Muscle of back (tissue), 3 donors: ENCODE measurements at regions not wholly inside any gene's neighbourhood (a gene's known extent, or its start where the extent isn't known, plus 50 kb on each side); places are given as distances from the start of the nearest gene placed in this dataset.
"Not testable (repeated sequence)": the region's sequence is repeated elsewhere in the genome, so short reads cannot be mapped to it uniquely, and the experiment has no call there.

Source experiments
- DNase-seq, 3 donors: peaks; one replicate each; pipeline versions ENCODE4 v3.0.0 to v3.0.0-alpha.2; 2013

DNA sequence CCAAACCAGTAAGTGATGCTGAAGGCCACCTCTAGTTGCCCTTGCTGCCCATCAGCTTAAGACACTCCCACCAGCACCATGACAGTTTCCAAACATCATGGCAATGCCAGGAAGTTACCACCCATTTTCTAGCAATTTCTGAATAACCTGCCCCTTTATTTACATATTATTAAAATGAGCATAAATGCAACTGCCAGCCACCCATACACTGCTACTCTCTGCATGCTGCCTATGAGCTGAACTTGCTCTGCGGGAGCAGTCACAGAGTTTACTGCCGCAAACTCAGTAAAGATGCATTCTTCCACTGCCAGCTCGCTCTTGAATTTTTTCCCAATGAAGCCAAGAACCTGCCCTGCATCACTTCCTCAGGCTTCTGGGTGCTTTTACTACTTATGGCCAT, 212.6 kb downstream of the SH2D4B start:
- DNase-seq, result no peak

DNA sequence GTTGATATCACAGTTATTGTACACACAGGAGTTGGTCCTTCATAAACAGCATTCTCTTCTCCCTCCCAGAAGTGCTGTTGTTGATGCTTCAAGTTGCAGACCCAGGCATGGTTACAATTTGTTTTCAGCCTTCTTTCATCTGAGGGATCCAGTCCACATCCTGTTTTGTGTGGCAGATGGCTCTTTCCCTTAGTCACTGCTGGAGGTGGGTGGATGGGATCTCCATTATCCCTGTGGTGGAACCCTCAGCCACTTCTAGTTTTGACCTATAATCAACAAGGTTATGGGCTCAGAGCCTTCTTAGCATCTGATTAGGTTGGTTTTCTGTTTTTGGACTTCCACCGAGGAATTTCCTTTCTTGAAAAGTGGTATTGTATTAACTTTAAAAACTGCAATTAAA, 214.2 kb downstream of the SH2D4B start:
- no peak for DNase-seq

- DNase-seq, result peak in 1 of 3 donors; percentile 5
Observed at GRCh38 chr10:80753612-80754011, 215.9 kb downstream of the SH2D4B start.

GRCh38 chr10:80755893-80756292, 218.2 kb downstream of the SH2D4B start:
- no peak for DNase-seq

GRCh38 chr10:80759693-80760092, 222.0 kb downstream of the SH2D4B start:
- DNase-seq, result no peak

GRCh38 chr10:80760914-80761371, 223.2 kb downstream of the SH2D4B start:
- DNase-seq, result no peak

DNA sequence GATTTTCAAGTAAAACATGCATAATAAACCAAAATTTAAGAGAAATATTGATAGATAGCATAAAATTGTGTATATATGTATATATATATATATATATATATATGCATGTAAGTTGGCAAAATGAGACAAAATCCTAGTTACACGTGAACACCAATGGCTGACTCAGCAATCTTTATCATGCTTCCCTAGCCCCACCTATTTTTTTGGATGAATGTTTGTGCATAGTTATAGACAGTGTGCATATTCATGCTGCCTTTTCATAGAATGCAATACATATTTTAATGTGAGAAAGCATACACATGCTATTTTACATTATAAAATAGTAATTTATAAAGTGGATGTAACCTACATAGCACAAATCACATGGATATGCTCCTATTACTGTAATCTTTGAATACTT, 230.3 kb downstream of the SH2D4B start:
- no peak for DNase-seq

DNA sequence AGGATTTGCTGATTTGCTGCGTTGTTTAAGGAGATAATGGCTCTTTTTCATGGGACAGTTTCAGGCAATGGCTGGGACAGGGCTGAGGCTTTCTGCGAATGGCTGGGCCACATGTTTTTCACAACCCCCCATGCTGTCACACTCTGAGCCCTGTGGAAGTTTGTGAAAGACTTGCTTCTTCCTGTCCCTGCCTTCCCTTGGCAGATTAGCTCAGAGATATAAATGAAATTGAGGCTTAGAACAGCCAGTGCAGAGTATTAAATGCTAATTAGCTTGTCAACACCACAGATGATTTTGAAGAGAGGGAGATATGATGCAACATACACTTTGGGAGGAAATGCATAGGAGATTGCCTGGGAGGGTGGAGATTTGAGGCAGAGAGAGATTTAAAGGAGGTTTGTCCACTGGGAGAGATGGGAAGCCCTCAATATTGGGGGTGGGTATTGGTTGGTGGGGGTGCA, 232.0 kb downstream of the SH2D4B start:
- no peak for DNase-seq

DNA sequence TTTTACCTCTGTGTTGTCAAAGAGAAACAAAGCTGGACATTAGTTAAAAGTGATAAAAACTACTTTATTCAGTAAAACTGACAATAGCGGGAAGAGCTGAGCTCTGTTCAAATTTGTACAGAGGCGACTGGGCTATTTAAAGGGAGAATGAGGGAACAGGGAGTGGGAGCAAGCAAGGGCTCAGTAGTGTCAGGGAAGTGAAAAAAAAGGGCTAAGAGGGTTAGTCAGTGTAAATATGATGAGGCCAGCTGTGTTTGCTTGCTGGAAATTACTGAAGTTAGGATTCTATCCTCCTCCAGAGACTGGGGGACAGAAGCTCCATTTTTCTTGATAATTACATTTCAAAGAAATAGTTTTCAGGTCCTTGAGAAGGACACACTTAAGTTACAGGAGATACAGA, 232.5 kb downstream of the SH2D4B start:
- no peak for DNase-seq

- DNase-seq, result peak in 1 of 3 donors; percentile 5
Observed at GRCh38 chr10:80771285-80771684, 233.6 kb downstream of the SH2D4B start.

- no peak for DNase-seq
Observed at GRCh38 chr10:80771902-80772555, 234.3 kb downstream of the SH2D4B start.

GRCh38 chr10:80772596-80772995, 234.9 kb downstream of the SH2D4B start:
- DNase-seq, result no peak

GRCh38 chr10:80784695-80785094, 247.0 kb downstream of the SH2D4B start:
- DNase-seq, result no peak

GRCh38 chr10:80786322-80786721, 248.6 kb downstream of the SH2D4B start:
- no peak for DNase-seq

- no peak for DNase-seq
Observed at GRCh38 chr10:80787952-80788351, 250.2 kb downstream of the SH2D4B start.

GRCh38 chr10:80794994-80795393, 257.3 kb downstream of the SH2D4B start:
- DNase-seq, result no peak

DNA sequence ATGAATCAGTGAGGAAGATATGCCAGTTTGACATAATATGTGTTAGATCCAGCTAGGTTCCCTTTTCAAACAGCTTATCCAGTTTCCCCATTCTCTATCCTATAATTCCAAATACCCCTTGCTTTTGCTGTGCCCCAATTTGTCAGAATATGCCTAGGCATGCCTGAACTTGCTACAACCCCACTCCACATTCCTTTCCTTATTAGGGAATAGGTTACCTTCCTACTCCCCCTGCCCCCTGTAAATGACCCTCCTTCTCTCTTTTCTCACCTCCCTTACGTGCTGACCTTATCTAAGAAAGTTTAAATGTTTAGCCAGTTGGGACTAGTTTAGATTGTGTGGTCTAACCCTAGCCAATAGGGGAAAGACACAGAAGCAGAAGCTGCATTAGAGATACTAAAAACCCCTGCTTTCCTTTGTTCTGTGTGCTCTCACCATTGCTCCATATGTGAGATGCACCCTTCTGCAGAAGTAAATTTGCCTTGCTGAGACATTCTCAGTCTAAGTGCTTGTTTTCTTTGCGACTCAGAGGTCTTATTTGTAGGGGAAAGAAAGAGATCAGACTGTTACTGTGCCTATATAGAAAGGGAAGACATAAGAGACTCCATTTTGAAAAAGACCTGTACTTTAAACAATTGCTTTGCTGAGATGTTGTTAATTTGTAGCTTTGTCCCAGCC, 267.8 kb downstream of the SH2D4B start:
- DNase-seq, result no peak

GRCh38 chr10:80814147-80814652, 276.5 kb downstream of the SH2D4B start:
- DNase-seq, result no peak

DNA sequence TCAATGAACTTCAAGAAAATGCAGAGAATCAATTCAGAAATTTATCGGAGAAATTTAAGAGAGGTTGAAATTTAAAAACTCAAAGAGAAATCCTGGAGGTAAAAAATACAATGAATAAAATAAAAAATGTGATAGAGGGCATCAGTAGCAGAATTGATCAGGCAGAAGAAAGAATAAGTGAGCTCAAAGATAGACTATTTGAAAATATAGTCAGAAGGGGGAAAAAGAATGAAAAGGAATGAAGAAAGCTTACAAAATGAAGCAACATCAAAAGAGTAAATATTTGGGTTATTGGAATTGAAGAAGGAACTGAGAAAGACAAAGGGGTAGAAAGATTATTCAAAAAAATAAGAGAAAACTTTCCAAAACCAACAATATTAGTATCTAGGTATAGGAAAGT, 291.4 kb downstream of the SH2D4B start:
- no peak for DNase-seq

GRCh38 chr10:80829562-80829961, 291.9 kb downstream of the SH2D4B start:
- DNase-seq, result no peak

- not testable (repeated sequence) for DNase-seq
Observed at GRCh38 chr10:80832693-80833092, 295.0 kb downstream of the SH2D4B start.

DNA sequence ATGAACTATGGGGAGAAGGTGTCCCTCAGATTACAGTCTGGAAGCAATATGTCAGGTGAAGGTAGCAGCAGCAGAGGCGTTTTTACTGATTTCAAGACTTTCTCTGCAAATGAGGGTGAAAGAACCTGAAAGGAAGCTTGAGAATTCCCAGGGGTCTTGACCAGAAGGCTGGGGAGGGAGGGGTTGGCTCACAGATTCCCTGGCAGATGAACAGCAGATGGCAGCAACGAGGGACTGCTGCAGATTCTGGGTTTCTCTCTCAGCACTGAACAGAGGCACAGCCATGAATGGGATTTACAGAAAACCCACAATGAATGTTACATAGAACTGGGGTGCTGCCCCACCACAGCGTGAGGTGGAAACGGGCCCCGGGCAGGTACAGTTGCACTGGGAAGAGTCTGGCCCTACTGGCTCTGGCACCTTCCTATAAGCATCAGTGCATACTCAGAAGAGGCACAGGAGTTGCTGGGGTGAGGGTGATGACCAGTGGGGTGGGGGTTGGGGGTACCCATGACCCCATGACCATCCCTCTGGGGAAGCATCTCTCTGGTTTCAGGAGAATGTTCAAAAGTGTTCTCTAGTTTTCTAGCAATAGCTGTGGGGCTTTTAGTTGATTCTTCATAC, 317.8 kb downstream of the SH2D4B start:
- DNase-seq, result peak in 2 of 3 donors; percentile 0 to 5

GRCh38 chr10:80856186-80856585, 318.5 kb downstream of the SH2D4B start:
- no peak for DNase-seq
